Peyer's patch (tissue), 4 donors: ENCODE measurements at regions not wholly inside any gene's neighbourhood (a gene's known extent, or its start where the extent isn't known, plus 50 kb on each side); places are given as distances from the start of the nearest gene placed in this dataset.
"Not testable (repeated sequence)": the region's sequence is repeated elsewhere in the genome, so short reads cannot be mapped to it uniquely, and the experiment has no call there.

ENCODE experiments used
- DNase-seq, 3 donors: peaks; one replicate each; pipeline ENCODE4 v3.0.0-alpha.2; 2017 to 2019
- H3K27ac ChIP-seq, 4 donors: fragments of 200-600 bp; sonication (generic); one replicate each; pipeline ENCODE4 v1.5.1; 2016 to 2019
- H3K27me3 ChIP-seq, 2 donors: fragments of 200-600 bp; sonication (generic); one replicate each; pipeline ENCODE4 v1.5.1; 2019
- H3K36me3 ChIP-seq, 3 donors: fragments of 200-600 bp; sonication (generic); one replicate each; pipeline ENCODE4 v1.5.1; 2016 to 2019
- H3K4me1 ChIP-seq, 4 donors: fragments of 200-600 bp; sonication (generic); one replicate each; pipeline ENCODE4 v1.5.1; 2016 to 2019
- H3K4me3 ChIP-seq, 4 donors: fragments of 200-600 bp; sonication (generic); 1 replicate in 3 of 4; 2 replicates in 1 of 4; pipeline ENCODE4 v1.5.1; 2016 to 2019; ENCODE audit warnings: mild to moderate bottlenecking in 1 of 4
- H3K9me3 ChIP-seq, 4 donors: fragments of 200-600 bp; sonication (generic); one replicate each; pipeline ENCODE4 v1.5.1; 2016 to 2019; ENCODE audit warnings: mild to moderate bottlenecking in 1 of 4
- CTCF ChIP-seq, 6 experiments: fragments of 450-650 bp in 4 of 6; fragments of 200-600 bp in 2 of 6; sonication (generic) in 1 of 6; IDR thresholded peaks; one replicate each; pipeline ENCODE4 v1.5.1; 2017 to 2019; ENCODE audit warnings: antibody characterized with exemption in 6 of 6, mild to moderate bottlenecking in 3 of 6, moderate library complexity in 1 of 6
- POLR2A ChIP-seq, 2 donors: fragments of 450-650 bp; IDR thresholded peaks; one replicate each; pipeline ENCODE4 v1.5.1; 2017; ENCODE audit warnings: antibody characterized with exemption in 2 of 2, mild to moderate bottlenecking in 2 of 2, moderate library complexity in 2 of 2

GRCh38 chr14:28301179-28301578, 465.4 kb upstream of the FOXG1 start:
- no peaks in the 10 kb centered on the region for H3K36me3 ChIP-seq
- no peak overlapping the region for H3K4me3 ChIP-seq
- TF ChIP-seq CTCF (IDR thresholded peaks at IDR 0.05) (no peak), POLR2A (IDR thresholded peaks at IDR 0.05) (no peak)
- H3K4me1 ChIP-seq, result no peaks in the 10 kb centered on the region
- DNase-seq, result no peak
- H3K27me3 ChIP-seq, result no peaks in the 10 kb centered on the region
- no peaks in the 10 kb centered on the region for H3K9me3 ChIP-seq
- H3K27ac ChIP-seq, result no peak overlapping the region

- Histone ChIP-seq H3K27me3 (no peaks in the 10 kb centered on the region), H3K4me3 (no peak overlapping the region), H3K27ac (no peak overlapping the region), H3K4me1 (no peaks in the 10 kb centered on the region), H3K36me3 (no peaks in the 10 kb centered on the region), H3K9me3 (no peaks in the 10 kb centered on the region)
- no peak for DNase-seq
- TF ChIP-seq CTCF (IDR thresholded peaks at IDR 0.05), result no peak
- no peak for TF ChIP-seq POLR2A (IDR thresholded peaks at IDR 0.05)
These were observed 463.3 kb upstream of the FOXG1 start for GRCh38 chr14:28303248-28303647.

- no peak for DNase-seq
- Histone ChIP-seq H3K4me3 (no peak overlapping the region), H3K27ac (no peak overlapping the region), H3K36me3 (no peaks in the 10 kb centered on the region), H3K9me3 (no peaks in the 10 kb centered on the region), H3K27me3 (no peaks in the 10 kb centered on the region), H3K4me1 (no peaks in the 10 kb centered on the region)
- TF ChIP-seq CTCF (IDR thresholded peaks at IDR 0.05) (no peak), POLR2A (IDR thresholded peaks at IDR 0.05) (no peak)
These were observed 460.6 kb upstream of the FOXG1 start for GRCh38 chr14:28305938-28306337.

GRCh38 chr14:28307506-28307905, 459.1 kb upstream of the FOXG1 start:
- Histone ChIP-seq H3K9me3 (no peaks in the 10 kb centered on the region), H3K36me3 (no peaks in the 10 kb centered on the region), H3K4me1 (no peaks in the 10 kb centered on the region), H3K4me3 (no peak overlapping the region), H3K27me3 (no peaks in the 10 kb centered on the region), H3K27ac (no peak overlapping the region)
- no peak for TF ChIP-seq CTCF (IDR thresholded peaks at IDR 0.05)
- no peak for TF ChIP-seq POLR2A (IDR thresholded peaks at IDR 0.05)
- DNase-seq, result no peak

- no peaks in the 10 kb centered on the region for H3K27me3 ChIP-seq
- no peaks in the 10 kb centered on the region for H3K4me1 ChIP-seq
- no peak overlapping the region for H3K27ac ChIP-seq
These were observed 457.9 kb upstream of the FOXG1 start for GRCh38 chr14:28308734-28309133.

GRCh38 chr14:28317890-28318675, 448.5 kb upstream of the FOXG1 start:
- H3K4me3 ChIP-seq, H3K27me3 ChIP-seq, DNase-seq, H3K36me3 ChIP-seq, H3K4me1 ChIP-seq, H3K9me3 ChIP-seq, H3K27ac ChIP-seq: not testable (repeated sequence)

More at GRCh38 chr14:28308734-28309133, 457.9 kb upstream of the FOXG1 start:
- no peak overlapping the region for H3K4me3 ChIP-seq
- no peak for DNase-seq
- TF ChIP-seq POLR2A (IDR thresholded peaks at IDR 0.05) (no peak), CTCF (IDR thresholded peaks at IDR 0.05) (no peak)
- no peaks in the 10 kb centered on the region for H3K36me3 ChIP-seq
- no peaks in the 10 kb centered on the region for H3K9me3 ChIP-seq
